WTC11 (cell line): ENCODE measurements at regions not wholly inside any gene's neighbourhood (a gene's known extent, or its start where the extent isn't known, plus 50 kb on each side); places are given as distances from the start of the nearest gene placed in this dataset.

Source experiments
- ATAC-seq: fragments of 200-7000 bp; cut with Tn5 transposase; 2 replicates; pipeline ENCODE4 v1.10.0; 2021; ENCODE audit warnings: mild to moderate bottlenecking, moderate library complexity
- CTCF ChIA-PET: fragments of 300-600 bp; sonication (Branson Sonifier 250); formaldehyde crosslinking; loops from one replicate; lab custom pipeline; 2021; ENCODE audit warnings: antibody characterized with exemption; lab: Charles Lee
- POLR2A ChIA-PET: fragments of 350-600 bp; sonication (Branson Sonifier 250); formaldehyde crosslinking; loops from one replicate; lab custom pipeline; 2021; ENCODE audit warnings: antibody characterized with exemption; lab: Charles Lee
- DNase-seq: peaks from one replicate; pipeline ENCODE4 v3.0.0; 2021; ENCODE audit warnings: low spot score
- H3K27ac Mint-ChIP-seq: 2 replicates; pipeline ENCODE4 v1.8.0; 2021; ENCODE audit warnings: mixed read lengths
- H3K27me3 Mint-ChIP-seq: 2 replicates; pipeline ENCODE4 v1.8.0; 2021; ENCODE audit warnings: low read depth, mild to moderate bottlenecking, moderate library complexity, mixed read lengths
- H3K36me3 Mint-ChIP-seq: 2 replicates; pipeline ENCODE4 v1.8.0; 2021; ENCODE audit warnings: mixed read lengths
- H3K4me1 Mint-ChIP-seq: 2 replicates; pipeline ENCODE4 v1.8.0; 2022; ENCODE audit warnings: mixed read lengths
- H3K4me3 Mint-ChIP-seq: 2 replicates; pipeline ENCODE4 v1.8.0; 2021; ENCODE audit warnings: mild to moderate bottlenecking, moderate library complexity, mixed read lengths
- H3K9me3 Mint-ChIP-seq: 2 replicates; pipeline ENCODE4 v1.8.0; 2021; ENCODE audit warnings: mixed read lengths
- ATF3 ChIP-seq: sonication (generic); formaldehyde crosslinking; conservative IDR thresholded peaks from 2 replicates; pipeline ENCODE4 v1.8.1; 2022; ENCODE audit warnings: mild to moderate bottlenecking, missing genetic modification reagents
- CBFB ChIP-seq: sonication (generic); formaldehyde crosslinking; IDR thresholded peaks from 2 replicates; pipeline ENCODE4 v1.8.1; 2022; ENCODE audit warnings: mild to moderate bottlenecking, low read depth, missing genetic modification reagents
- E2F1 ChIP-seq: sonication (generic); formaldehyde crosslinking; IDR thresholded peaks from 2 replicates; pipeline ENCODE4 v1.8.0; 2022; ENCODE audit warnings: mild to moderate bottlenecking, missing genetic modification reagents
- ELF4 ChIP-seq: sonication (generic); formaldehyde crosslinking; IDR thresholded peaks from 2 replicates; pipeline ENCODE4 v1.8.1; 2022; ENCODE audit warnings: low read depth, mild to moderate bottlenecking, moderate library complexity, missing genetic modification reagents
- ESRRA ChIP-seq: sonication (generic); formaldehyde crosslinking; IDR thresholded peaks from 2 replicates; pipeline ENCODE4 v1.8.1; 2022; ENCODE audit warnings: mild to moderate bottlenecking, missing genetic modification reagents, borderline replicate concordance
- GABPB1 ChIP-seq: sonication (generic); formaldehyde crosslinking; IDR thresholded peaks from 2 replicates; pipeline ENCODE4 v1.8.1; 2023; ENCODE audit warnings: mild to moderate bottlenecking, missing genetic modification reagents
- HMGA2 ChIP-seq: fragments of 250-450 bp; sonication (Bioruptor Pico); IDR thresholded peaks from 2 replicates; pipeline ENCODE4 v1.4.0; 2021; ENCODE audit warnings: mild to moderate bottlenecking, moderate library complexity
- IRF1 ChIP-seq: sonication (generic); formaldehyde crosslinking; IDR thresholded peaks from 2 replicates; pipeline ENCODE4 v1.8.0; 2023; ENCODE audit warnings: missing genetic modification reagents
- MYBL2 ChIP-seq: sonication (generic); formaldehyde crosslinking; IDR thresholded peaks from 2 replicates; pipeline ENCODE4 v1.8.1; 2023; ENCODE audit warnings: mild to moderate bottlenecking, moderate library complexity, missing genetic modification reagents
- NFATC4 ChIP-seq: fragments of 250-450 bp; sonication (Bioruptor Pico); IDR thresholded peaks from 2 replicates; pipeline ENCODE4 v1.9.0; 2021; ENCODE audit warnings: mild to moderate bottlenecking
- NFE2L1 ChIP-seq: sonication (generic); formaldehyde crosslinking; IDR thresholded peaks from 2 replicates; pipeline ENCODE4 v1.8.1; 2023; ENCODE audit warnings: missing genetic modification reagents
- NFYB ChIP-seq: sonication (generic); formaldehyde crosslinking; conservative IDR thresholded peaks from 2 replicates; pipeline ENCODE4 v1.8.0; 2022; ENCODE audit warnings: low read depth, missing genetic modification reagents
- NR2C2 ChIP-seq: sonication (generic); formaldehyde crosslinking; IDR thresholded peaks from 2 replicates; pipeline ENCODE4 v1.8.0; 2022; ENCODE audit warnings: mild to moderate bottlenecking, missing genetic modification reagents
- PRRX2 ChIP-seq: fragments of 250-450 bp; sonication (Bioruptor Pico); IDR thresholded peaks from 2 replicates; pipeline ENCODE4 v1.8.0; 2021; ENCODE audit warnings: mild to moderate bottlenecking
- RORB ChIP-seq: fragments of 250-450 bp; sonication (Bioruptor Pico); IDR thresholded peaks from 2 replicates; pipeline ENCODE4 v1.9.0; 2021; ENCODE audit warnings: mild to moderate bottlenecking
- TCF7 ChIP-seq: sonication (generic); formaldehyde crosslinking; IDR thresholded peaks from 2 replicates; pipeline ENCODE4 v1.8.0; 2022; ENCODE audit warnings: mild to moderate bottlenecking, low read depth, missing genetic modification reagents, moderate library complexity
- ZNF121 ChIP-seq: sonication (generic); formaldehyde crosslinking; IDR thresholded peaks from 2 replicates; pipeline ENCODE4 v1.8.0; 2023; ENCODE audit warnings: missing genetic modification reagents
- ZNF263 ChIP-seq: sonication (generic); formaldehyde crosslinking; IDR thresholded peaks from 2 replicates; pipeline ENCODE4 v1.8.1; 2022; ENCODE audit warnings: low read depth, mild to moderate bottlenecking, moderate library complexity, missing genetic modification reagents
- ZNF317 ChIP-seq: sonication (generic); formaldehyde crosslinking; IDR thresholded peaks from 2 replicates; pipeline ENCODE4 v1.8.1; 2023; ENCODE audit warnings: low read depth, mild to moderate bottlenecking, moderate library complexity, missing genetic modification reagents, borderline replicate concordance
- ZNF532 ChIP-seq: fragments of 250-450 bp; sonication (Bioruptor Pico); IDR thresholded peaks from 2 replicates; pipeline ENCODE4 v1.9.0; 2021; ENCODE audit warnings: mild to moderate bottlenecking, borderline replicate concordance
- ZNF671 ChIP-seq: fragments of 250-450 bp; sonication (Bioruptor Pico); IDR thresholded peaks from 2 replicates; pipeline ENCODE4 v1.8.0; 2021; ENCODE audit warnings: mild to moderate bottlenecking

- Mint-ChIP-seq H3K27me3 (peaks cover 2% of the 10 kb centered on the region; the same call in 1 of the 2 replicates), H3K9me3 (peaks cover 66% of the 10 kb centered on the region)
- DNase-seq (no peak), ATAC-seq (no peak)
- no peak for TF ChIP-seq ESRRA
- TF ChIP-seq MYBL2 (CRISPR knock-in tag): no peak
- TF ChIP-seq ZNF671: no peak
- TF ChIP-seq RORB: no peak
- no peak for TF ChIP-seq ZNF121
- no peak for TF ChIP-seq HMGA2 (CRISPR knock-in tag)
- no peak for TF ChIP-seq NFYB (CRISPR knock-in tag)
- TF ChIP-seq CBFB (CRISPR knock-in tag): no peak
- TF ChIP-seq PRRX2 (CRISPR knock-in tag): no peak
- TF ChIP-seq, all 79 proteins: peak for 0
- ChIA-PET POLR2A (no interaction called here), CTCF (no interaction called here)
- Mint-ChIP-seq H3K4me1 (no peaks in the 10 kb centered on the region), H3K4me3 (no peak overlapping the region), H3K27ac (no peak overlapping the region), H3K36me3 (peaks cover 15% of the 10 kb centered on the region)
These were observed 465.4 kb upstream of the FBXO33 start for GRCh38 chr14:39897657-39898056.

- peaks cover 71% of the 10 kb centered on the region for H3K9me3 Mint-ChIP-seq
- no peak overlapping the region for H3K4me3 Mint-ChIP-seq
- no peak overlapping the region for H3K27ac Mint-ChIP-seq
- POLR2A ChIA-PET: no interaction called here
- H3K27me3 Mint-ChIP-seq: peaks cover 2% of the 10 kb centered on the region; the same call in 1 of the 2 replicates
- H3K36me3 Mint-ChIP-seq: peaks cover 24% of the 10 kb centered on the region
- TF ChIP-seq TCF7 (CRISPR knock-in tag) (no peak), ZNF317 (CRISPR knock-in tag) (no peak), NFATC4 (CRISPR knock-in tag) (no peak), ZNF532 (CRISPR knock-in tag) (no peak), E2F1 (CRISPR knock-in tag) (no peak), RORB (no peak), NR2C2 (CRISPR knock-in tag) (no peak), IRF1 (CRISPR knock-in tag) (no peak), ATF3 (CRISPR knock-in tag) (no peak), ELF4 (CRISPR knock-in tag) (no peak), NFE2L1 (CRISPR knock-in tag) (no peak), ZNF263 (CRISPR knock-in tag) (no peak), GABPB1 (no peak)
- no peaks in the 10 kb centered on the region for H3K4me1 Mint-ChIP-seq
- no peak for DNase-seq
- CTCF ChIA-PET: no interaction called here
- no peak for ATAC-seq
These were observed 457.8 kb upstream of the FBXO33 start for GRCh38 chr14:39890026-39890425.
